Astrocyte (in vitro differentiated cells and primary cell): ENCODE measurements at regions not wholly inside any gene's neighbourhood (a gene's known extent, or its start where the extent isn't known, plus 50 kb on each side); places are given as distances from the start of the nearest gene placed in this dataset.
"Not testable (repeated sequence)": the region's sequence is repeated elsewhere in the genome, so short reads cannot be mapped to it uniquely, and the experiment has no call there.

Source experiments
- DNase-seq: peaks from one replicate; pipeline ENCODE4 v3.0.0-alpha.2; 2010; ENCODE audit warnings: low read depth
- FAIRE-seq: peaks from 2 replicates; lab custom pipeline; 2011; peaks lifted over from hg19 to GRCh38; lab: Jason Lieb, UNC
- H2AFZ ChIP-seq: 2 replicates; pipeline ENCODE4 v1.6.0; 2012; ENCODE audit warnings: low read depth, low read length, inconsistent platforms
- H3K27ac ChIP-seq: 2 replicates; pipeline ENCODE4 v1.5.1; 2011; ENCODE audit warnings: low read depth, low read length, inconsistent platforms
- H3K27me3 ChIP-seq: 2 replicates; pipeline ENCODE4 v1.6.0; 2011; ENCODE audit warnings: low read length, inconsistent platforms; ENCODE audit not compliant: insufficient read depth
- H3K36me3 ChIP-seq: 2 replicates; pipeline ENCODE4 v1.5.1; 2011; ENCODE audit warnings: low read length, inconsistent platforms; ENCODE audit not compliant: insufficient read depth
- H3K4me1 ChIP-seq: 2 replicates; pipeline ENCODE4 v1.5.1; 2011; ENCODE audit warnings: low read length, inconsistent platforms; ENCODE audit not compliant: insufficient read depth
- H3K4me2 ChIP-seq: 2 replicates; pipeline ENCODE4 v1.6.0; 2012; ENCODE audit warnings: low read length, inconsistent platforms
- H3K4me3 ChIP-seq: 2 replicates; pipeline ENCODE4 v1.5.1; 2011; ENCODE audit warnings: low read depth, mild to moderate bottlenecking, low read length, inconsistent platforms; ENCODE audit not compliant: insufficient read depth
- H3K79me2 ChIP-seq: 2 replicates; pipeline ENCODE4 v1.6.0; 2012; ENCODE audit warnings: mild to moderate bottlenecking, low read length, inconsistent platforms; ENCODE audit not compliant: insufficient read depth
- H3K9ac ChIP-seq: 2 replicates; pipeline ENCODE4 v1.6.0; 2012; ENCODE audit warnings: mild to moderate bottlenecking, low read length, inconsistent platforms
- H3K9me3 ChIP-seq: 2 replicates; pipeline ENCODE4 v1.5.1; 2012; ENCODE audit warnings: low read depth, mild to moderate bottlenecking, low read length, inconsistent platforms; ENCODE audit not compliant: insufficient read depth
- H4K20me1 ChIP-seq: 2 replicates; pipeline ENCODE4 v1.6.0; 2012; ENCODE audit warnings: low read length, inconsistent platforms; ENCODE audit not compliant: insufficient read depth
- H3K27ac Mint-ChIP-seq: one replicate; pipeline ENCODE4 v1.8.0; 2021; ENCODE audit warnings: mild to moderate bottlenecking, mixed read lengths; ENCODE audit not compliant: unreplicated experiment
- H3K27me3 Mint-ChIP-seq: one replicate; pipeline ENCODE4 v1.8.0; 2021; ENCODE audit warnings: low read depth, mixed read lengths; ENCODE audit not compliant: unreplicated experiment
- H3K36me3 Mint-ChIP-seq: one replicate; pipeline ENCODE4 v1.8.0; 2021; ENCODE audit warnings: low read depth, mixed read lengths; ENCODE audit not compliant: unreplicated experiment
- H3K4me1 Mint-ChIP-seq: one replicate; pipeline ENCODE4 v1.8.0; 2021; ENCODE audit warnings: low read depth, mixed read lengths; ENCODE audit not compliant: unreplicated experiment
- H3K4me3 Mint-ChIP-seq: one replicate; pipeline ENCODE4 v1.8.0; 2021; ENCODE audit warnings: mild to moderate bottlenecking, moderate library complexity, mixed read lengths; ENCODE audit not compliant: unreplicated experiment
- H3K9me3 Mint-ChIP-seq: one replicate; pipeline ENCODE4 v1.8.0; 2021; ENCODE audit warnings: mild to moderate bottlenecking, mixed read lengths; ENCODE audit not compliant: unreplicated experiment
- CTCF ChIP-seq: IDR thresholded peaks from 2 replicates; pipeline ENCODE4 v1.5.1; 2011; ENCODE audit warnings: low read depth, mild to moderate bottlenecking, inconsistent platforms, low read length, moderate library complexity; ENCODE audit not compliant: insufficient read depth
- EZH2 ChIP-seq: IDR thresholded peaks from 2 replicates; pipeline ENCODE4 v1.6.1; 2012; ENCODE audit warnings: mild to moderate bottlenecking, low read length, inconsistent platforms; ENCODE audit not compliant: insufficient read depth

GRCh38 chr11:133636711-133637355, 104.5 kb upstream of the OPCML start:
- Mint-ChIP-seq H3K36me3 (no peaks in the 10 kb centered on the region), H3K4me1 (no peaks in the 10 kb centered on the region), H3K27me3 (peaks cover 25% of the 10 kb centered on the region), H3K9me3 (no peaks in the 10 kb centered on the region), H3K27ac (no peak overlapping the region), H3K4me3 (no peak overlapping the region)
- Histone ChIP-seq H3K36me3 (no peaks in the 10 kb centered on the region), H3K27ac (no peak overlapping the region), H3K4me2 (no peak overlapping the region), H3K4me1 (no peaks in the 10 kb centered on the region), H3K27me3 (no peaks in the 10 kb centered on the region), H3K9me3 (peaks cover 4% of the 10 kb centered on the region), H3K79me2 (no peaks in the 10 kb centered on the region), H3K9ac (no peak overlapping the region), H3K4me3 (no peak overlapping the region), H2AFZ (no peak overlapping the region), H4K20me1 (no peaks in the 10 kb centered on the region)
- TF ChIP-seq EZH2 (no peak), CTCF (no peak)
- DNase-seq (no peak), FAIRE-seq (no peak)

- TF ChIP-seq EZH2 (no peak), CTCF (no peak)
Measured at GRCh38 chr11:133635244-133635739, 103.0 kb upstream of the OPCML start.

GRCh38 chr11:133628371-133628770, 96.1 kb upstream of the OPCML start:
- H3K27ac Mint-ChIP-seq, H3K9me3 Mint-ChIP-seq, H3K4me1 ChIP-seq, H2AFZ ChIP-seq, H3K9ac ChIP-seq, H3K4me2 ChIP-seq, H3K4me3 Mint-ChIP-seq, H3K36me3 ChIP-seq, H3K9me3 ChIP-seq, H3K4me3 ChIP-seq, H3K79me2 ChIP-seq, H3K4me1 Mint-ChIP-seq, H3K27me3 ChIP-seq, H3K36me3 Mint-ChIP-seq, DNase-seq, H4K20me1 ChIP-seq, FAIRE-seq, H3K27ac ChIP-seq: not testable (repeated sequence)
- peaks cover 20% of the 10 kb centered on the region for H3K27me3 Mint-ChIP-seq

More at GRCh38 chr11:133635244-133635739, 103.0 kb upstream of the OPCML start:
- Mint-ChIP-seq H3K4me1 (no peaks in the 10 kb centered on the region), H3K4me3 (no peak overlapping the region), H3K27ac (no peak overlapping the region), H3K27me3 (peaks cover 25% of the 10 kb centered on the region), H3K9me3 (no peaks in the 10 kb centered on the region), H3K36me3 (no peaks in the 10 kb centered on the region)
- no peaks in the 10 kb centered on the region for H3K36me3 ChIP-seq
- no peak overlapping the region for H3K4me2 ChIP-seq
- no peak for DNase-seq
- no peak overlapping the region for H3K4me3 ChIP-seq
- no peaks in the 10 kb centered on the region for H3K4me1 ChIP-seq
- no peak overlapping the region for H3K27ac ChIP-seq
- no peaks in the 10 kb centered on the region for H3K79me2 ChIP-seq
- H4K20me1 ChIP-seq: no peaks in the 10 kb centered on the region
- H2AFZ ChIP-seq: no peak overlapping the region
- no peak overlapping the region for H3K9ac ChIP-seq
- H3K27me3 ChIP-seq: no peaks in the 10 kb centered on the region
- FAIRE-seq: no peak
- peaks cover 4% of the 10 kb centered on the region for H3K9me3 ChIP-seq
